NCI-H748 (cell line): ENCODE measurements at regions not wholly inside any gene's neighbourhood (a gene's known extent, or its start where the extent isn't known, plus 50 kb on each side); places are given as distances from the start of the nearest gene placed in this dataset.
"Not testable (repeated sequence)": the region's sequence is repeated elsewhere in the genome, so short reads cannot be mapped to it uniquely, and the experiment has no call there.

ENCODE experiments used
- DNase-seq: peaks from one replicate; lab custom pipeline; 2025; ENCODE audit not compliant: unreplicated experiment; lab: John Stamatoyannopoulos, UW

DNA sequence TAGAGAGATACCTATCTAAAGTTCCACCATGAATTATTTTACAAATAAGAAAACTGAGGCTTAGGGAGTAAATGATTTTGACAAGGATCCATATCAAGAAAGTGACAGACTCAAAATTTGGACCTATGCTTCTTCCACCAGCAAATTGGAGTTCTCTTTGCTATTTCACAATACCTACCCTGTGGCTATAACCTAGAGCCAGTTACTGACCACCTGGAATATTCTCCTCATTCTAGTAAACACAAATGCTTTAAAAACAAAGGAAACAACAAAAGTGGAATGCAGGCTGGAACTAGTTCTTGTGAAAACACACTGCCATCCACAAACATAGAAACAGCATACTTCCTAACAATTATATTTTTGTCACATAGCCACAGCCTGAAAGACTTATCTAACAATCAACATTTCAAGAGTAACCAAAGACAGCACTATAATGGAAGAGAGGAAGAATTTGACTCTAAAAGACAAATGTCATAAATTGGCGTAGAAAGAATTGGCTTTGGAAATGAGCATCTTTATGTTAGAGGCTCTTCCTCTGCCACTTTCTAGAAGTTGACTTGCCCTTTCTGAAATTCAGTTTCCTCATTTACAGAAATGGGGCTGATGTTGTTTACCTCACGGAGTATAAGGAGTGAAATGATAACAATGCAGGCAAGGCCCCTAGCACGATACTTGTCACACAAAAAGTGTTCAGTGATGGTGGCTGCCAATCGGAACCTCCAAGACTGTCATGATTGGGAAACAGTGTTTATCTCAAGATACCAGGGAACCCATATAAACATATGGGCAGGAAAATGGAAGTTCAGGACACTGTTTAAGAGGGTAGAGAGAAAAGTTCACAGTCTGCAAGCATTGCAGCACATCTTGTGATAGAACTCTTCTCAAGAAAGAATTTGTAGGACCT lies 138.6 kb upstream of the LGR5 start:
- DNase-seq = no peak

GRCh38 chr12:71299541-71300376 lies 139.8 kb upstream of the LGR5 start:
- DNase-seq = no peak

DNA sequence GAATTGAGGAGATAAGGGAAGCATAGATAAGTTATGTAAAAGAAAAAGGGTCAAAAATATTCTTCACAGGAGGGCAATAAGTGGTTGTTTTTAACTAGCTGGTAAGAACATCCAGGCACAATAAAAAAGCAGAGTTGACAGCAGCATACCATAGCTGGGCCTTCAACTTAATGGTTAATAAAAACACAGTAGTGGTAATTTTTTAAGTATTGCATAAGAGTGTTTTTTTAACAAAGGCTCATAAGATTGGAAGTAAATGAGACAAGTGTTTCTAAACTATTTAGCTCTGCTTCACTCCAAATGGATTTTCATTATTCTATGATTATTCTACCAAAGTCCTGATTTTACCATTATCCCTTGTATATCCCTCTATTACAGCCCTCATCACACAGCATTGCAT lies 140.1 kb upstream of the TSPAN8 start:
- no peak for DNase-seq

DNA sequence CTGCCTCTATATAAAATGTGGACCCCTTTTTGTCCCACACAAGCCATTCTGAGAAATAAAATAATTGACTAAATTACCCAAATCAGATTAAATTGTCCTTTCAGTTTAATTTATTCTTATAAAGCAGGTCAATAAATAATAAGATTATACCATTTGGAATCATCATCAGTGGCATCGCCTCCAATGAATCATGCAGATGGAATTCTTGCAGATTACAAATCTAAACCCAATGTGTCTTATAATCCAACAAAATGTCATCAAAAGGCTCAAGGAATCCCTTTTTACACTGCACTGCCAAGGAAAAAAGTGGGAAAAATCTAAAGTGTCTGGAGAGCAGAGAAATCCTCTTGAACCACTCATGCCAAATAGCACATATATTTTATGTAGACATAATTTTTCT lies 138.2 kb upstream of the TSPAN8 start:
- DNase-seq = no peak

GRCh38 chr12:71291746-71292145 lies 133.9 kb upstream of the TSPAN8 start:
- DNase-seq = no peak

DNA sequence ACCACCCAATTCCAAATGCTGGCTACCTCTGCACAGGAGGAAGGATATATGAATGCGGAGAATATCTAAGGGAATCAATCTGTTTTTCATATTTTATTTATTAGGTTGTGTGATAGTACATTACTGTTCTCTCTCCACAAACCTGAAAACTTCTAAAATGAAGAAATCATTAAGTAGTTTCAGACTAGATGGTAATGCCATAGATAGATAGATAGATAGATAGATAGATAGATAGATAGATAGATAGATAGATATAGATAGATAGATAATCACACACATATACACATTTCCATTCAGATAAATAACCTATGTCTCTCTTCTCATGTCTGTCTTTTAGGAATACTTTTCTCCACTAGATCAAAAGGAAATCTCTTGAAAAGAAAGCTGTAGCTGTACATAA lies 126.1 kb upstream of the TSPAN8 start:
- DNase-seq = no peak

DNA sequence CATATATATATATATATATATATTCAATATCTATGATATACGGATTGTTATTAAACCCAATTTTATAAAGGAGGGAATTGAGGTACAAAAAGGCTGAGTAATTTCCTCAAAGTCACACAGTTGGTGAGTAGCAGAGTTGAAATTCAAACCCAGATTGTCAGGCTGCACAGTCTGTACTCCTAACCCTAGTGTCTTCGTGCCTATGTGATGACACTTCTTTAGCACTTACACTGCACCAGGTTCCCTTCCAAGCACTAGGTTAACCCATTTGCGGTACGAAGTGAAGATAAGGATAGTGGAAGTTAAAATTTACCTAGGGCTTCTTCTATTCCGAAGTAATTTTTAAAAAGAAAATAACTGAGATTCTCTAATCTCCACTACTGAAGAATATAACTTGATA lies 125.1 kb upstream of the TSPAN8 start:
- DNase-seq = no peak

DNA sequence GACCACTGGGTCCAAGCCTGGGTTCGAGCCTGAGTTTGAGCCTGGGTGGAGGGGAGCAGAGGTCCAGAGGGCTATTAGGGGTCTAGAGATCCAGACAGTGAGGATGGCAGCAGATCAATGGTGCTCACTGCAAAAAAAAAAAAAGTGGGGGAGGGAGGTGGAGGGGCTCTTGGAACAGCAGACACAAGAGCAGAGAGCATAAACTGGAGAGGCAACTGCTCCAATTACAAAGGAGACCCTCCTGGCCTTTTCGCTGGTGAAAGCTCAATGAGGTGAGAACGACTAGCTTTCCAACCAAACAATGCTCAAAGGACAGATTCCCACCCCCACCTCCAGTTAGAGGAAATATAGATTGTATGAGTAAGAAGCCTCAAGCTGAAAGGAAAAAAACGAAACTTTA lies 124.2 kb upstream of the TSPAN8 start:
- no peak for DNase-seq

DNA sequence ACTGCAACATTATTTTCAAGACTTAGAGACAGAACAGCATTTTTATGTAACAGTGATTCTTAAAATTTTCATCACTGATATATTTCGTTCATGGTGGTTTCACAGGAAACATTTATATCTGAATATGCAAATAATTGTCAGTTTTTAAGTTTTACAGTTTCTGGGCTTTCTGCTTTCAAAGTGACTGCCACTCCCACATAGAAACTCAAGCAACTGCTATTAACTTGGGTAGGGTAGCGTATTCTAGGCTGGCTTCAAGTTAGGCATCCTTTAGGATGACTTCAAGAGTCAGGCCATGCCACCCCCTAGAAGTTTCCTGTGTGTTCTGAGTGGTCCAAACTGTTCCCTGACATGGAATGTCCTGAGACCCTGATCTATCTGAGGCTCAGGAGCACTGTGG lies 123.6 kb upstream of the TSPAN8 start:
- no peak for DNase-seq

- no peak for DNase-seq
Measured at GRCh38 chr12:71277866-71278265, 120.1 kb upstream of the TSPAN8 start.

DNA sequence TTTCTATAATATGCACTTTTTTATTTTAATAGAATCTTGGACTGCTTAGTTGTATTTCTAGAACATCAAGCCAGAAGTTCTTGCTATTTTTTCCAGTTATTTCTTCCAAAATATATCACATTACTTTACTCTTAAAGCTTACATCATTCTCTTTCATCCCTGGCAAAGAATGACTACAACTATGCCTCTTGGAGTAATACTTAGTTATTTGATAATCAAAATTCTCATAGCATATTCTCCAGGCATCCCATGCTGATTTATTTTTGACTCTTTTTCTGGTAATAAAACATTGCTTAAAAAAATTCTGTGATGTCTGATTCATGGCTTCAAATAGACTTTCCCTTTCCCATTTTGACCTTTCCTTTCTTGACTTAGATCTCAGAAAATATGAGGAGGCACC lies 118.7 kb upstream of the TSPAN8 start:
- DNase-seq = no peak

- DNase-seq = not testable (repeated sequence)
Measured at GRCh38 chr12:71270794-71271193, 113.0 kb upstream of the TSPAN8 start.

- DNase-seq = no peak
Measured at GRCh38 chr12:71270057-71270456, 112.3 kb upstream of the TSPAN8 start.

DNA sequence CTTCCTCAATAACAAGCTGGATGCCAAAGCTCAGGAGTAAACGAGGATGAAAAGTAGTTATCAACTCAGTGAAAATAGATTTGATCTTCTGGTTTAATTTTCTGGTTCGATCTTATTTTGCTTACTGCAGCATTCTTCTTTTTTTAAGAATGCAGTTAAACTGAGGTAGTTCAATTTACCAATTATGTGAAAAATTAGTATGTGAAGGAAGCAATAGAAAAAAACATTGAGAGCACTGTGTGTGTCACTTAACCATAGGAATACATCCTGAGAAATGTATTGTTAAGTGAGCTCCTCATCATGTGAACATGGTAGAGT lies 111.4 kb upstream of the TSPAN8 start:
- DNase-seq = no peak

DNA sequence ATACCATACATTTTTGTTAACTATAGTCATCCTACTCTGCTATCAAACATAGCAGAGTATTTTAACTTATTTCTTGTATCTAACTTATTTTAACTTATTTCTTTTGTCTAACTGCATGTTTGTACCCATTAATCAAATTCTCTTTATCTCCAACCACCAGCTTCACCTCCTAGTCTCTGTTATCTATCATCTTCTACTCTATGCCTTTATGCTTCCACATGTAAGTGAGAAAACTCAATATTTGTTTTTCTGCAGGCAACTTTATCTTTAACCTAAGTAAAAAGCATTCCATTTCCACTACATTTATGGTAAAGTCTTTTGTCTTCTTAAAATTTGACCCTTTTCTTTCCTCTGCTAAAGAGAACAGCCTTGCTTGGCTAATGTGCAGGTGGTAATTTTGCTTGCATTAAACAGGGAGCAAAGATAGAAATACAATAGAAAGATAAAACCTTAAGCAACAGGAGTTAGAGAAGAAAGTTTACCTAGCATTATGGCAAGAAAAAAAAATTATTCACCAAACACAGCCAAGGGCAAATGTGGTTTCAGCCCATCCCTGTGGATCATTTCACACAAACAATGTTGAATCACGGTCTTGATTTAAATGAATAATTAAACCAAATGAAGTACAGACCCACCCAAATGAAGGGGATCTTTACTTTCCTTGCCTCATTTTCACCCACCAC lies 110.9 kb upstream of the TSPAN8 start:
- no peak for DNase-seq

- no peak for DNase-seq
Measured at GRCh38 chr12:71266606-71267005, 108.8 kb upstream of the TSPAN8 start.

DNA sequence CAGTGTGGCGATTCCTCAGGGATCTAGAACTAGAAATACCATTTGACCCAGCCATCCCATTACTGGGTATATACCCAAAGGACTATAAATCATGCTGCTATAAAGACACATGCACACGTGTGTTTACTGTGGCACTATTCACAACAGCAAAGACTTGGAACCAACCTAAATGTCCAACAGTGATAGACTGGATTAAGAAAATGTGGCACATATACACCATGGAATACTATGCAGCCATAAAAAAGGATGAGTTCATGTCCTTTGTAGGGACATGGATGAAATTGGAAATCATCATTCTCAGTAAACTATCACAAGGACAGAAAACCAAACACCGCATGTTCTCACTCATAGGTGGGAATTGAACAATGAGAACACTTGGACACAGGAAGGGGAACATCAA lies 107.9 kb upstream of the TSPAN8 start:
- not testable (repeated sequence) for DNase-seq

- no peak for DNase-seq
Measured at GRCh38 chr12:71262466-71262865, 104.7 kb upstream of the TSPAN8 start.

DNA sequence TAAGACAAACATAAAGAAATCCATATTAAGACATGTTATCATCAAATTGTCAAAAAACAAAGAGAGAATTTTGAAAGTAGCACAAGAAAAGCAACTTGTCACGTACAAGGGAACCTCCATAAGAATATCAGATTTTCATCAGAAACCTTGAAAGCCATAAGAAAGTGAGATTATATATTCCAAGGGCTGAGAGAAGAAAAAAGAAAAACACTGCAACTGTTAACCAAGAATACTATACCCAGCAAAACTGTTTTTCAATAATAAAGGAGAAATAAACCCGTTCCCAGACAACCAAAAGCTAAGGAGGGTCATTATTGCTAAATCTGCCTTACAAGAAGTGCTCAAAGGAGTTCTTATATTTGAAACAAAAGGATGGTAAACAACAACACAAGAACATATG lies 94.7 kb upstream of the TSPAN8 start:
- no peak for DNase-seq

DNA sequence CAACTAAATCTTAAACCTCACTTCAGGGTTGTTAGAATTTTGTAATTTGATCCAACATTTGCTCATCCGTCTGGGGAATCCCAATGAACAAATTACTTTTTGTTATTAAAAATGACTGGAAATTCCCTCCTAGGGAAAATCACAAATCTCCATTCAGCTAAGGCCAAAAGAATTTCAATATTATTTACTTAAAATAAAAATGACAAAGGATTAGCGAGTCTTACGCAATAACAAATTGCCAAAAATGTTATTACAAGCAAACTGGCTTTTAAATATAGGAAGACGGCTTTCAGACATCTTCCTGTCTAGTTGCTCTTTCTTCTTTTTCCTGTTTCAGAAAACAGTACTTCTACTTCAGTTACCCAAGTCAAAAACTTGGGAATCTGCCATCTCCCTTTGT lies 92.4 kb upstream of the TSPAN8 start:
- DNase-seq = no peak

DNA sequence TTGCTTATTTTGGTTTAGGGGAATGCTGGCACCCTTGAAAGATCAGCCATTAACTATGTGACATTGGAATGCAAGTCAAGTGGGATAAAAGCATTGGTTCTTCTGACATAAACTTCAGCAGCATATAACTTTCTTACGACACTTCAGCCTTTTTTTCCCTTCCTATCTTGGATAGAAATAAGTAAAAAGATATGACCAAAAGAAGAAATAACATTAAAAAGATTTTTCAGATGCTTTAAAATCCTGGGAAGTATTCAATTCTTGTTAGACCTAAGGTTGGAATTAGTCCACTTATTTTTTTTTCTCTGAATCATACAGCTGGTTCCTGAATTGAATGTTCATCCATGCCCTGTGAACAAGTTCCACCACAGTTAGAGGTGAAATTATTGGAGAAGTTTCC lies 85.6 kb upstream of the TSPAN8 start:
- DNase-seq = no peak

GRCh38 chr12:71242511-71242910 lies 84.7 kb upstream of the TSPAN8 start:
- no peak for DNase-seq
